ENCODE measurements at regions not wholly inside any gene's neighbourhood (a gene's known extent, or its start where the extent isn't known, plus 50 kb on each side); places are given as distances from the start of the nearest gene placed in this dataset.

DNA sequence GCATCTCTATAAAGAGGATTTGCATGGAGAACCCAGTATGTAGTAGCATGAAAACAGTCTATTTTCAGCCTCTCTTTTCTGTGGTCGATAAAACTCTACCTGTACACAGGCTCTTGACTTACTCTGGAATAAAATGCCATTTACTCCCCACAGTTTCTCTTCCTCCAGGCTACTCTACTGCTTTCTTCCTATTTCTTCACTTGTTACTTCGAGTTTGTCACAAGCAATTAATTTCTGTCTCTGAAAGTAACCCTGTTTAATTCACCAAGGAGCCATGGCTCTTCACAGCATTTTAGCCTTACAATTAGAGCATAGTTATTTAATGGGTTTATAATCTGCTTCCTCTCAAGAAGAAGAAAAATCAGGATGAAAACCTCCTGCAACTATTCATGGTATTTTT, 472.9 kb upstream of the PRKX start:
- TF ChIP-seq, protein P1, sequence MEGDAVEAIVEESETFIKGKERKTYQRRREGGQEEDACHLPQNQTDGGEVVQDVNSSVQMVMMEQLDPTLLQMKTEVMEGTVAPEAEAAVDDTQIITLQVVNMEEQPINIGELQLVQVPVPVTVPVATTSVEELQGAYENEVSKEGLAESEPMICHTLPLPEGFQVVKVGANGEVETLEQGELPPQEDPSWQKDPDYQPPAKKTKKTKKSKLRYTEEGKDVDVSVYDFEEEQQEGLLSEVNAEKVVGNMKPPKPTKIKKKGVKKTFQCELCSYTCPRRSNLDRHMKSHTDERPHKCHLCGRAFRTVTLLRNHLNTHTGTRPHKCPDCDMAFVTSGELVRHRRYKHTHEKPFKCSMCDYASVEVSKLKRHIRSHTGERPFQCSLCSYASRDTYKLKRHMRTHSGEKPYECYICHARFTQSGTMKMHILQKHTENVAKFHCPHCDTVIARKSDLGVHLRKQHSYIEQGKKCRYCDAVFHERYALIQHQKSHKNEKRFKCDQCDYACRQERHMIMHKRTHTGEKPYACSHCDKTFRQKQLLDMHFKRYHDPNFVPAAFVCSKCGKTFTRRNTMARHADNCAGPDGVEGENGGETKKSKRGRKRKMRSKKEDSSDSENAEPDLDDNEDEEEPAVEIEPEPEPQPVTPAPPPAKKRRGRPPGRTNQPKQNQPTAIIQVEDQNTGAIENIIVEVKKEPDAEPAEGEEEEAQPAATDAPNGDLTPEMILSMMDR (IDR thresholded peaks at IDR 0.05; ENCODE audit: low read depth, low read length), result no peak
- TF ChIP-seq EZH2phosphoT487 (IDR thresholded peaks at IDR 0.05; ENCODE audit: low read depth), result no peak

Data from OCI-LY3 (cell line).